ENCODE measurements at regions not wholly inside any gene's neighbourhood (a gene's known extent, or its start where the extent isn't known, plus 50 kb on each side); places are given as distances from the start of the nearest gene placed in this dataset.

DNA sequence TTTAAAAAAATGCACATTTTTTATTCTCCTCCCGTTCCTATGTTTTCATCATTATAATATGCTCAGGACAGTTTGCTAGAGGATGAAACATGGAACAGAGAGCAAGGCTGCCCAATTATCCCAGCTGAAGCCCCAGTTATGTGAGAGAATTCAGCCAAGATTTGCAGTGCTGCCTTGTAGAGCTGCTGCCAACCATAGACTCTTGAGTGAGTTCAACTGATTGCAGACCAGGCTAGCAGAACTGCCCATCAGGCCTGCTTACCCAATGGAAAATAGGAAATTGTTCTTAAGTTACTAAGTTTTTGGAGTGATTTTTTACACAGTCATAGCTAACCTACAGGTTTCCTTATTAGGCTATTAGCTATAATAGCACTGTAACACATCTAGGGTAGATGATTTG lies 128.7 kb upstream of the VGLL2 start (continued):
- no peak for TF ChIP-seq CTCF (tag by site-specific recombination; IDR thresholded peaks at IDR 0.05)
- TF ChIP-seq SALL2 (tag by site-specific recombination; IDR thresholded peaks at IDR 0.05; ENCODE audit: borderline replicate concordance), result no peak
- no peak for TF ChIP-seq RBAK (tag by site-specific recombination; IDR thresholded peaks at IDR 0.05)
- TF ChIP-seq, protein P1, sequence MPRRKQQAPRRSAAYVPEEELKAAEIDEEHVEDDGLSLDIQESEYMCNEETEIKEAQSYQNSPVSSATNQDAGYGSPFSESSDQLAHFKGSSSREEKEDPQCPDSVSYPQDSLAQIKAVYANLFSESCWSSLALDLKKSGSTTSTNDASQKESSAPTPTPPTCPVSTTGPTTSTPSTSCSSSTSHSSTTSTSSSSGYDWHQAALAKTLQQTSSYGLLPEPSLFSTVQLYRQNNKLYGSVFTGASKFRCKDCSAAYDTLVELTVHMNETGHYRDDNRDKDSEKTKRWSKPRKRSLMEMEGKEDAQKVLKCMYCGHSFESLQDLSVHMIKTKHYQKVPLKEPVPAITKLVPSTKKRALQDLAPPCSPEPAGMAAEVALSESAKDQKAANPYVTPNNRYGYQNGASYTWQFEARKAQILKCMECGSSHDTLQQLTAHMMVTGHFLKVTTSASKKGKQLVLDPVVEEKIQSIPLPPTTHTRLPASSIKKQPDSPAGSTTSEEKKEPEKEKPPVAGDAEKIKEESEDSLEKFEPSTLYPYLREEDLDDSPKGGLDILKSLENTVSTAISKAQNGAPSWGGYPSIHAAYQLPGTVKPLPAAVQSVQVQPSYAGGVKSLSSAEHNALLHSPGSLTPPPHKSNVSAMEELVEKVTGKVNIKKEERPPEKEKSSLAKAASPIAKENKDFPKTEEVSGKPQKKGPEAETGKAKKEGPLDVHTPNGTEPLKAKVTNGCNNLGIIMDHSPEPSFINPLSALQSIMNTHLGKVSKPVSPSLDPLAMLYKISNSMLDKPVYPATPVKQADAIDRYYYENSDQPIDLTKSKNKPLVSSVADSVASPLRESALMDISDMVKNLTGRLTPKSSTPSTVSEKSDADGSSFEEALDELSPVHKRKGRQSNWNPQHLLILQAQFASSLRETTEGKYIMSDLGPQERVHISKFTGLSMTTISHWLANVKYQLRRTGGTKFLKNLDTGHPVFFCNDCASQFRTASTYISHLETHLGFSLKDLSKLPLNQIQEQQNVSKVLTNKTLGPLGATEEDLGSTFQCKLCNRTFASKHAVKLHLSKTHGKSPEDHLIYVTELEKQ (tag by site-specific recombination; IDR thresholded peaks at IDR 0.05; ENCODE audit: borderline replicate concordance), result no peak

DNA sequence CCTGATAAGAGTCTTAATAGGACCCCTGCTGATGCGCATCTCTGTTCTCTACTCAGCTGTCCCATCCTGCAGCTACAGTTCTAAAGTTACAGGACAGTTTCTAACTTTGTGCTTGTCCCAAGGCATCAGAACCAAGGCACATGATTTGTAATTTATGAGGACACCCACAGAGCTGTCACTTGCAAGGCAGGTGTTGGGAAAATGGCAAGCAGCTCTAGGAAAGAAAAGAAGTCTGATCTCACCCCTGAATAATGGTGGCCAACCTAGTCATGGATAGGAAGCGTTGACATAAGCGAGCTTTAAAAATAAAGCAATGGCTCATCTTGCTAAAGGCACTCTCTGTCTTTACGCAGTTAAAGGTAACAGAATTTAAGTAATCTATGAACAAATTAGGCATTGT lies 127.6 kb upstream of the VGLL2 start:
- POLR2A ChIA-PET, result no interaction called here
- no peak overlapping the region for H3K27ac ChIP-seq (ENCODE audit: extremely low read depth, low read depth, low read length)
- H3K9me3 ChIP-seq (ENCODE audit: control insufficient read depth, insufficient read depth, low read depth, low read length), result no peaks in the 10 kb centered on the region
- H3K4me1 ChIP-seq (ENCODE audit: control insufficient read depth, insufficient read depth, low read length), result no peaks in the 10 kb centered on the region
- TF ChIP-seq, protein P2, sequence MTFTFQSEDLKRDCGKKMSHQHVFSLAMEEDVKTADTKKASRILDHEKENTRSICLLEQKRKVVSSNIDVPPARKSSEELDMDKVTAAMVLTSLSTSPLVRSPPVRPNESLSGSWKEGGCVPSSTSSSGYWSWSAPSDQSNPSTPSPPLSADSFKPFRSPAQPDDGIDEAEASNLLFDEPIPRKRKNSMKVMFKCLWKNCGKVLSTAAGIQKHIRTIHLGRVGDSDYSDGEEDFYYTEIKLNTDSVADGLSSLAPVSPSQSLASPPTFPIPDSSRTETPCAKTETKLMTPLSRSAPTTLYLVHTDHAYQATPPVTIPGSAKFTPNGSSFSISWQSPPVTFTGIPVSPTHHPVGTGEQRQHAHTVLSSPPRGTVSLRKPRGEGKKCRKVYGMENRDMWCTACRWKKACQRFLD (tag by site-specific recombination; IDR thresholded peaks at IDR 0.05), result no peak
- TF ChIP-seq ZNF776 (tag by site-specific recombination; IDR thresholded peaks at IDR 0.05; ENCODE audit: borderline replicate concordance) (no peak), ZNF155 (tag by site-specific recombination; IDR thresholded peaks at IDR 0.05) (no peak), ZNF624 (tag by site-specific recombination; IDR thresholded peaks at IDR 0.05) (no peak)
- TF ChIP-seq, protein P3, sequence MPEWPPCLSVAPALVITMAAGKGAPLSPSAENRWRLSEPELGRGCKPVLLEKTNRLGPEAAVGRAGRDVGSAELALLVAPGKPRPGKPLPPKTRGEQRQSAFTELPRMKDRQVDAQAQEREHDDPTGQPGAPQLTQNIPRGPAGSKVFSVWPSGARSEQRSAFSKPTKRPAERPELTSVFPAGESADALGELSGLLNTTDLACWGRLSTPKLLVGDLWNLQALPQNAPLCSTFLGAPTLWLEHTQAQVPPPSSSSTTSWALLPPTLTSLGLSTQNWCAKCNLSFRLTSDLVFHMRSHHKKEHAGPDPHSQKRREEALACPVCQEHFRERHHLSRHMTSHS (tag by site-specific recombination; IDR thresholded peaks at IDR 0.05), result no peak
- CTCF ChIA-PET, result interaction anchor here (0.5 kb wide), 1 partner anchor 193 kb away, joined by 3 read pairs; no protein-coding TSS in a partner anchor
- H3K36me3 ChIP-seq (ENCODE audit: control insufficient read depth in 2 of 2, insufficient read depth in 1 of 2, low read length in 2 of 2), result no peaks in the 10 kb centered on the region
- H3K4me3 ChIP-seq (ENCODE audit: low read depth, low read length), result no peak overlapping the region

DNA sequence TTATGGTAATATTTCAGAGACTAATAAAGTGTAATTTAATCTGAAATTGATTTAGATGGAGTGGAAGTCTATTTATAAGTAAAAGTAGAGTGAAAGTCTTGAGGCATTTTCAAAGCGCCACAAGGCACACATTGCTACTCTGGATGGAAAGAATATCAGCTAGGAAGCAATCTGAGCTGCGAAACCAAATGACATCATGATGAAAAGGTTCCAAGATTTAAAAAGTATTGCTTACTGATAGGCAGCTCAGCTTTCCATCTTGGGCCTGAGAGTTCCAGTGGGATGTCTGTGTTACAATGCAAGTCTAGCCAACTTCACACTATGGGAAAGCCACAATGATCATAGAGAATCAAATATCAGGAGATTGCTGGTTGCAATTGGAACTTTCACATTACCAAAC lies 126.9 kb upstream of the VGLL2 start:
- CTCF ChIA-PET, result no interaction called here
- TF ChIP-seq HOXC10 (CRISPR knock-in tag; IDR thresholded peaks at IDR 0.05), result no peak
- H3K4me1 ChIP-seq (ENCODE audit: control insufficient read depth, insufficient read depth, low read length), result no peaks in the 10 kb centered on the region
- H3K27ac ChIP-seq (ENCODE audit: extremely low read depth, low read depth, low read length), result no peak overlapping the region
- H3K4me3 ChIP-seq (ENCODE audit: low read depth, low read length), result no peak overlapping the region
- POLR2A ChIA-PET, result no interaction called here
- no peaks in the 10 kb centered on the region for H3K36me3 ChIP-seq (ENCODE audit: control insufficient read depth in 2 of 2, insufficient read depth in 1 of 2, low read length in 2 of 2)
- H3K9me3 ChIP-seq (ENCODE audit: control insufficient read depth, insufficient read depth, low read depth, low read length), result no peaks in the 10 kb centered on the region

DNA sequence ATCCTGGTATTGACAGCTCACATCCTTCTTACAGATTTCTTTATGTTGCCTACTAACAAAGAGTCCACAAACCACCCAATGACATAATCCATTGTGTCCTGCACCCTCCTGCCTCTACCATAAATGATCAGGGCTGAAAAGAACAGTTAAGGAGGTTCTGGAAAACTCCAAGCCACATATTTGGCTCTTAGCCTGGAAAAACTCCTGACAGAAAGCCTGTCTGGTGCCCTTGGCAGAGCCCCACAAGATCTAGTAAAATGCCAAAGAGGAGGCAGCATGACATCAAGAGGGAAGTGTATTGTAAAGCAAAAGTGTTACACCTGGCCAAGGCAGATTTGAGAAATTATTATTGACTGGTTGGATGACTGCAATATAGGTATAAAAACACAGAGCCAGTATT lies 126.4 kb upstream of the VGLL2 start:
- no peaks in the 10 kb centered on the region for H3K4me1 ChIP-seq (ENCODE audit: control insufficient read depth, insufficient read depth, low read length)
- no peak overlapping the region for H3K4me3 ChIP-seq (ENCODE audit: low read depth, low read length)
- H3K27ac ChIP-seq (ENCODE audit: extremely low read depth, low read depth, low read length), result no peak overlapping the region
- no peak for TF ChIP-seq ZNF621 (tag by site-specific recombination; IDR thresholded peaks at IDR 0.05)
- TF ChIP-seq KLF16 (tag by site-specific recombination; IDR thresholded peaks at IDR 0.05), result no peak
- no peak for TF ChIP-seq GLIS2 (tag by site-specific recombination; IDR thresholded peaks at IDR 0.05)
- CTCF ChIA-PET, result interaction anchor here (0.6 to 1.3 kb wide), 2 partner anchors 8 to 19 kb away, joined by 3 read pairs; no protein-coding TSS in a partner anchor
- H3K36me3 ChIP-seq (ENCODE audit: control insufficient read depth in 2 of 2, insufficient read depth in 1 of 2, low read length in 2 of 2), result no peaks in the 10 kb centered on the region
- H3K9me3 ChIP-seq (ENCODE audit: control insufficient read depth, insufficient read depth, low read depth, low read length), result no peaks in the 10 kb centered on the region
- POLR2A ChIA-PET, result no interaction called here
